ENCODE measurements at regions not wholly inside any gene's neighbourhood (a gene's known extent, or its start where the extent isn't known, plus 50 kb on each side); places are given as distances from the start of the nearest gene placed in this dataset.

GRCh38 chr2:120820263-120820952 is 84.7 kb downstream of the GLI2 start:
- no peaks in the 10 kb centered on the region for H3K27me3 ChIP-seq (ENCODE audit: insufficient read depth, low read length, poor library complexity, severe bottlenecking)
- H3K79me2 ChIP-seq (ENCODE audit: insufficient read depth, low read length), result no peaks in the 10 kb centered on the region
- no peak overlapping the region for H3K4me2 ChIP-seq (ENCODE audit: low read depth, low read length, poor library complexity, severe bottlenecking)
- H3K9ac ChIP-seq (ENCODE audit: low read depth, low read length, poor library complexity, severe bottlenecking), result no peak overlapping the region
- H3F3A ChIP-seq (ENCODE audit: low read depth), result no peaks in the 10 kb centered on the region
- no peaks in the 10 kb centered on the region for H3K9me3 ChIP-seq (ENCODE audit: insufficient read depth, low read depth, low read length)
- TF ChIP-seq, protein P1, sequence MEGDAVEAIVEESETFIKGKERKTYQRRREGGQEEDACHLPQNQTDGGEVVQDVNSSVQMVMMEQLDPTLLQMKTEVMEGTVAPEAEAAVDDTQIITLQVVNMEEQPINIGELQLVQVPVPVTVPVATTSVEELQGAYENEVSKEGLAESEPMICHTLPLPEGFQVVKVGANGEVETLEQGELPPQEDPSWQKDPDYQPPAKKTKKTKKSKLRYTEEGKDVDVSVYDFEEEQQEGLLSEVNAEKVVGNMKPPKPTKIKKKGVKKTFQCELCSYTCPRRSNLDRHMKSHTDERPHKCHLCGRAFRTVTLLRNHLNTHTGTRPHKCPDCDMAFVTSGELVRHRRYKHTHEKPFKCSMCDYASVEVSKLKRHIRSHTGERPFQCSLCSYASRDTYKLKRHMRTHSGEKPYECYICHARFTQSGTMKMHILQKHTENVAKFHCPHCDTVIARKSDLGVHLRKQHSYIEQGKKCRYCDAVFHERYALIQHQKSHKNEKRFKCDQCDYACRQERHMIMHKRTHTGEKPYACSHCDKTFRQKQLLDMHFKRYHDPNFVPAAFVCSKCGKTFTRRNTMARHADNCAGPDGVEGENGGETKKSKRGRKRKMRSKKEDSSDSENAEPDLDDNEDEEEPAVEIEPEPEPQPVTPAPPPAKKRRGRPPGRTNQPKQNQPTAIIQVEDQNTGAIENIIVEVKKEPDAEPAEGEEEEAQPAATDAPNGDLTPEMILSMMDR (conservative IDR thresholded peaks at IDR 0.05; ENCODE audit: low read length), result no peak
- no peak for TF ChIP-seq EZH2phosphoT487 (IDR thresholded peaks at IDR 0.05; ENCODE audit: borderline replicate concordance)
- no peaks in the 10 kb centered on the region for H3K9me2 ChIP-seq (replicated peaks; ENCODE audit: low read depth, low read length)
- no peaks in the 10 kb centered on the region for H4K20me1 ChIP-seq (ENCODE audit: insufficient read depth, low read length, poor library complexity, severe bottlenecking)
- no peaks in the 10 kb centered on the region for H3K4me1 ChIP-seq (ENCODE audit: insufficient read depth, low read length, poor library complexity, severe bottlenecking)
- H3K4me3 ChIP-seq (ENCODE audit: low read length, poor library complexity, severe bottlenecking), result no peak overlapping the region
- H2AFZ ChIP-seq (ENCODE audit: low read length), result no peak overlapping the region
- no peaks in the 10 kb centered on the region for H3K36me3 ChIP-seq (ENCODE audit: insufficient read depth, low read length)

DNA sequence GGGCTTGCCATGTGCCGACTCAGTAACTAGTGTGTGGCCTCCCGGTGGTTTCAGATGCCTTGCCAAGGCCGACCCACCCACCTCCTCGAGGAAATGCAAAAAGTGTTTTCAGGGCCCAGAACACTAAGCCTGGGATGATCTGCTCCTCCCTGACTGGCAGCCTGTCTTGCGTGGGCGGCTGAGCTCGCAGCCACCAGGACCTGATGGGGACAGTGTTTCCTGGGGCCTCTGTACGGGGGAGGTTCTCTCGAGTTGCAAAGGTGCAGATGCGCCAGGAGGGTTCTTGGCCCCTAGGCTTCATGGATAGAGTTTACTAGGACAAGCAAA is 85.2 kb downstream of the GLI2 start:
- no peaks in the 10 kb centered on the region for H3K4me1 ChIP-seq (ENCODE audit: insufficient read depth, low read length, poor library complexity, severe bottlenecking)
- no peaks in the 10 kb centered on the region for H3K27me3 ChIP-seq (ENCODE audit: insufficient read depth, low read length, poor library complexity, severe bottlenecking)

DNA sequence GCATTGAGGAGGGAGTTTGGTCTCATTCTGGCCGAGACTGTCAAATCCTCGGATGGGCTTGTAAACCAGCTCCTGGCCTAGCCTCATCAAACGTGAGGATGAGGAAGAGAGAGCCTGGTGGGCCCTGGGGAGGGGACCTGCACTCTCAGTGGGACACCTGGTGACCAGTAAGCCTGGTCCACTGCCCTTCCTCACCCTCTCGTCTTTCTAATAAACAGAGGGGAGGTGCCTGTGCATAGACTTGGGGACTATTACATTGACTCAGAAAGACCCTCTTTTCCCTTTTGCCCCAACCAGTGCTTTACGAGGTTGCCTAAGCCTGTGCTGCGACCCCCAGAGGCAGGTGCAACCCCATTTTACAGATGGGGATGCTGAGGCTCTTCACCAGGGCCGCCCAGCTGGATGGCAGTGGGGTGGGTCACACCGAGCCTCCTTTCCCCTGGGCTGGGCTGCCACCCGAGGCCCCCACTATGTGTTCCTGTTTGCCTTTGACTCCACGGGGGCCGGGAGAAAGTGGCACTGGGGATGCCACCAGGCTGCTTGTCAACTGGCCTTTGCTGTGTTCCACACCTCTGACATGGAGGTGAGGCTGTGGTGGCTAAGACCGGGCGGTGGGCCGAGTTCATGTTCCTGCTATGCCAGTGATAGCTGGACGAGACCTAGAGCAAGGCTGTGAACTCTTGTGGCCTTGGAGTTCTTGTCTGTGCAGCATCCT is 85.9 kb downstream of the GLI2 start:
- Histone ChIP-seq H3K4me2 (ENCODE audit: low read depth, low read length, poor library complexity, severe bottlenecking) (no peak overlapping the region), H3K9me3 (ENCODE audit: insufficient read depth, low read depth, low read length) (no peaks in the 10 kb centered on the region), H3K36me3 (ENCODE audit: insufficient read depth, low read length) (no peaks in the 10 kb centered on the region), H3K9ac (ENCODE audit: low read depth, low read length, poor library complexity, severe bottlenecking) (no peak overlapping the region), H3K79me2 (ENCODE audit: insufficient read depth, low read length) (no peaks in the 10 kb centered on the region), H3K4me1 (ENCODE audit: insufficient read depth, low read length, poor library complexity, severe bottlenecking) (no peaks in the 10 kb centered on the region), H4K20me1 (ENCODE audit: insufficient read depth, low read length, poor library complexity, severe bottlenecking) (no peaks in the 10 kb centered on the region), H3F3A (ENCODE audit: low read depth) (no peaks in the 10 kb centered on the region), H3K4me3 (ENCODE audit: low read length, poor library complexity, severe bottlenecking) (no peak overlapping the region), H3K27me3 (ENCODE audit: insufficient read depth, low read length, poor library complexity, severe bottlenecking) (no peaks in the 10 kb centered on the region), H3K9me2 (replicated peaks; ENCODE audit: low read depth, low read length) (no peaks in the 10 kb centered on the region), H2AFZ (ENCODE audit: low read length) (no peak overlapping the region)
- TF ChIP-seq, protein P1 (conservative IDR thresholded peaks at IDR 0.05; ENCODE audit: low read length), result no peak
- no peak for TF ChIP-seq EZH2phosphoT487 (IDR thresholded peaks at IDR 0.05; ENCODE audit: borderline replicate concordance)

More for the DNA sequence above, 85.2 kb downstream of the GLI2 start:
- Histone ChIP-seq H3K79me2 (ENCODE audit: insufficient read depth, low read length) (no peaks in the 10 kb centered on the region), H3F3A (ENCODE audit: low read depth) (no peaks in the 10 kb centered on the region), H3K36me3 (ENCODE audit: insufficient read depth, low read length) (no peaks in the 10 kb centered on the region), H3K9ac (ENCODE audit: low read depth, low read length, poor library complexity, severe bottlenecking) (no peak overlapping the region), H3K9me2 (replicated peaks; ENCODE audit: low read depth, low read length) (no peaks in the 10 kb centered on the region), H3K4me2 (ENCODE audit: low read depth, low read length, poor library complexity, severe bottlenecking) (no peak overlapping the region), H3K4me3 (ENCODE audit: low read length, poor library complexity, severe bottlenecking) (no peak overlapping the region), H4K20me1 (ENCODE audit: insufficient read depth, low read length, poor library complexity, severe bottlenecking) (no peaks in the 10 kb centered on the region), H3K9me3 (ENCODE audit: insufficient read depth, low read depth, low read length) (no peaks in the 10 kb centered on the region), H2AFZ (ENCODE audit: low read length) (no peak overlapping the region)
- no peak for TF ChIP-seq EZH2phosphoT487 (IDR thresholded peaks at IDR 0.05; ENCODE audit: borderline replicate concordance)
